Esophagus (tissue), 2 donors: ENCODE measurements at regions not wholly inside any gene's neighbourhood (a gene's known extent, or its start where the extent isn't known, plus 50 kb on each side); places are given as distances from the start of the nearest gene placed in this dataset.

Experiments used
- H3K27ac ChIP-seq, 2 donors: one replicate each; pipeline ENCODE4 v1.5.1; 2013; ENCODE audit warnings: low read depth in 2 of 2, mild to moderate bottlenecking in 2 of 2, inconsistent platforms in 1 of 2, low read length in 1 of 2, moderate library complexity in 1 of 2
- H3K27me3 ChIP-seq, 2 donors: one replicate each; pipeline ENCODE4 v1.6.1; 2013; ENCODE audit warnings: low read length in 2 of 2, control low read depth in 1 of 2, mild to moderate bottlenecking in 1 of 2; ENCODE audit not compliant: insufficient read depth in 2 of 2, control insufficient read depth in 1 of 2
- H3K36me3 ChIP-seq, 2 donors: one replicate each; pipeline ENCODE4 v1.6.1; 2013; ENCODE audit warnings: low read length in 1 of 2; ENCODE audit not compliant: control insufficient read depth in 2 of 2, insufficient read depth in 2 of 2
- H3K4me1 ChIP-seq, 2 donors: one replicate each; pipeline ENCODE4 v1.6.1; 2013; ENCODE audit warnings: low read length in 1 of 2; ENCODE audit not compliant: control insufficient read depth in 2 of 2, insufficient read depth in 2 of 2
- H3K4me3 ChIP-seq, 2 donors: one replicate each; pipeline ENCODE4 v1.5.1; 2013; ENCODE audit warnings: low read length in 2 of 2, mild to moderate bottlenecking in 2 of 2, low read depth in 1 of 2, moderate library complexity in 1 of 2
- H3K9me3 ChIP-seq, 2 donors: one replicate each; pipeline ENCODE4 v1.6.1; 2013; ENCODE audit warnings: mild to moderate bottlenecking in 2 of 2, low read depth in 1 of 2, low read length in 1 of 2, moderate library complexity in 1 of 2; ENCODE audit not compliant: control insufficient read depth in 2 of 2, insufficient read depth in 1 of 2
- WGBS, 2 donors: extraction: QIAGEN DNeasy Blood & Tissue Kit; methylation state at CpG; one replicate each; pipeline ENCODE4 v1.1.7; 2013; 5-methylcytosine and 5-hydroxymethylcytosine counted together
- donor health status: healthy with polysubstance abuse.
- donor health status: Bipolar disorder and iron deficiency.

GRCh38 chr15:37582852-37583251 is 351.6 kb upstream of the TMCO5A start:
- no peaks in the 10 kb centered on the region for H3K4me1 ChIP-seq
- WGBS, 2 donors: 90 to 93% methylated on average over 5 of the region's 5 CpGs

GRCh38 chr15:37586011-37586583 is 348.3 kb upstream of the TMCO5A start:
- Histone ChIP-seq H3K36me3 (no peaks in the 10 kb centered on the region), H3K27me3 (no peaks in the 10 kb centered on the region), H3K9me3 (peaks cover 7 to 11% of the 10 kb centered on the region in 2 donors), H3K27ac (no peak overlapping the region), H3K4me3 (no peak overlapping the region), H3K4me1 (no peaks in the 10 kb centered on the region)
- WGBS, 2 donors: 81 to 82% methylated on average over 10 of the region's 10 CpGs

More at GRCh38 chr15:37582852-37583251, 351.6 kb upstream of the TMCO5A start:
- H3K36me3 ChIP-seq: no peaks in the 10 kb centered on the region
- no peak overlapping the region for H3K4me3 ChIP-seq
- H3K27ac ChIP-seq: no peak overlapping the region
- H3K27me3 ChIP-seq: no peaks in the 10 kb centered on the region
- H3K9me3 ChIP-seq: peaks cover 7 to 11% of the 10 kb centered on the region in 2 donors

DNA sequence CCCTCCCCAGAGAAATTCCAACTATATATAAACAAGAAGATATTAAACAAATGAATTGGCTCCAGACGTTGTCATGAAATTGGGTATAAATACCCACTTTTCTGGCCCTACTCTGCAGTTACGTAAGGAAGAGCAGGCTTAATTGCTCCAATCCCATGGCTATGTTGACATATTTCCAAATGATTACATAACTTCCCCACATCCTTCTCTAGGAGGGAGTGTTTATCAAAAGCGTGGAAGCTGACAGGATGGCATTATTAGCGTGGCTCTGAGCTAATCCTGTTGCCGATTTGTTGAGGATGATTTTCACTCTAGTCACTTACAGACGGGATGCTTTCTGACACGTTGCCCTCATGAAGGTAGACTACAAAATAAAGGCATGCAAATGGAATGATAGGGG is 347.5 kb upstream of the TMCO5A start:
- no peak overlapping the region for H3K27ac ChIP-seq
- WGBS, 2 donors: 50 to 57% methylated on average over 7 of the region's 7 CpGs

GRCh38 chr15:37594417-37594816 is 340.0 kb upstream of the TMCO5A start:
- H3K4me1 ChIP-seq: no peaks in the 10 kb centered on the region
- H3K4me3 ChIP-seq: no peak overlapping the region
- 50 to 57% methylated on average over 2 of the region's 2 CpGs for WGBS, 2 donors
- no peak overlapping the region for H3K27ac ChIP-seq
- H3K9me3 ChIP-seq: no peaks in the 10 kb centered on the region
- no peaks in the 10 kb centered on the region for H3K27me3 ChIP-seq
- no peaks in the 10 kb centered on the region for H3K36me3 ChIP-seq

More for the DNA sequence above, 347.5 kb upstream of the TMCO5A start:
- Histone ChIP-seq H3K4me1 (no peaks in the 10 kb centered on the region), H3K36me3 (no peaks in the 10 kb centered on the region), H3K27me3 (no peaks in the 10 kb centered on the region), H3K9me3 (peaks cover 4 to 11% of the 10 kb centered on the region in 2 donors), H3K4me3 (no peak overlapping the region)

- Histone ChIP-seq H3K36me3 (no peaks in the 10 kb centered on the region), H3K4me1 (no peaks in the 10 kb centered on the region), H3K4me3 (no peak overlapping the region), H3K27ac (no peak overlapping the region), H3K9me3 (no peaks in the 10 kb centered on the region), H3K27me3 (no peaks in the 10 kb centered on the region)
- 35 to 44% methylated on average over 4 of the region's 4 CpGs for WGBS, 2 donors
These were observed 338.9 kb upstream of the TMCO5A start for GRCh38 chr15:37595426-37595970.

- Histone ChIP-seq H3K27ac (no peak overlapping the region), H3K27me3 (no peaks in the 10 kb centered on the region), H3K9me3 (no peaks in the 10 kb centered on the region), H3K4me1 (no peaks in the 10 kb centered on the region), H3K36me3 (no peaks in the 10 kb centered on the region), H3K4me3 (no peak overlapping the region)
- WGBS, 2 donors: 75 to 76% methylated on average over 7 of the region's 7 CpGs
These were observed 335.3 kb upstream of the TMCO5A start for GRCh38 chr15:37599156-37599555.

DNA sequence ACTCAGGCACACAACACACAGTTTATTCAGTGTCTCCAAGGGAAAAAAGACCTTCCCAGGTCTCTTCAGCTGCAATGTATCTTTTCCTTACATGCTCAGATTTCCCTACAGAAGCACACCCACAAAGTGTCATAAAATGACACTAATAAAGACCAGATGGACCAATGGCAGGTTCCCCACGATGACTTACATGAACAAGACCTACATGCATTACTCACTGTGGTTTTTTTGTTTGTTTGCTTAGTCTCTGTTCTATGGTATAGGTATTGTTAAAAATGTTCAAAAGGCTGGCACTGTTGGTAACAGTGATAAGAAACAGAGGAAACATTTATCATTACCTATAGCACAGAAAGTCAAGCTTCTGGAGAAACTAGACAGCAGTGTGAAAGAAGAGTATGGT is 318.2 kb upstream of the TMCO5A start:
- no peak overlapping the region for H3K4me3 ChIP-seq
- no peaks in the 10 kb centered on the region for H3K9me3 ChIP-seq
- no peaks in the 10 kb centered on the region for H3K36me3 ChIP-seq
- H3K27me3 ChIP-seq: no peaks in the 10 kb centered on the region
- WGBS, 2 donors: 35 to 45% methylated on average over 1 of the region's 1 CpG
- H3K4me1 ChIP-seq: no peaks in the 10 kb centered on the region
- no peak overlapping the region for H3K27ac ChIP-seq

- Histone ChIP-seq H3K4me3 (no peak overlapping the region), H3K4me1 (no peaks in the 10 kb centered on the region), H3K27ac (no peak overlapping the region), H3K36me3 (no peaks in the 10 kb centered on the region), H3K27me3 (no peaks in the 10 kb centered on the region), H3K9me3 (no peaks in the 10 kb centered on the region)
These were observed 316.1 kb upstream of the TMCO5A start for GRCh38 chr15:37618353-37618752.

- WGBS, 2 donors: 92 to 96% methylated on average over 2 of the region's 2 CpGs
- Histone ChIP-seq H3K27me3 (no peaks in the 10 kb centered on the region), H3K36me3 (no peaks in the 10 kb centered on the region), H3K27ac (no peak overlapping the region), H3K4me1 (no peaks in the 10 kb centered on the region), H3K9me3 (no peaks in the 10 kb centered on the region), H3K4me3 (no peak overlapping the region)
These were observed 314.9 kb upstream of the TMCO5A start for GRCh38 chr15:37619358-37620042.

DNA sequence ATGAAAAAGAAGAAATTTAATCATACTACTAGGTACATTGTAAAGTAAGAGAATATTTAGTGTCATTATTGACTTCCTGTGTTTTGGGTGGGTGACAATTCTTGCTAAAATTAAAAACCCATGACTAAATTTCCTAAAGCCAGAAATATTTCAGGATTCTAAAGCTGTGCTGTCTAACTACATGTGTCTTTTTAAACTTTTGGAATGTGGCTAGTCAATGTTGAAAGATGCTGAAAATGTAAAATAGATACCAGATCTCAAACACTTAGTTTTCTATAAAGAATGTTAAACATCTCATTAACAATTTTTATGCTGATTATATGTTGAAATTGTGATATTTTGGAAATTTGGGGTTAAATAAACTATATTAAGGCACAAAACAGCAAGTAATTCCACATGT is 308.9 kb upstream of the TMCO5A start:
- H3K36me3 ChIP-seq: no peaks in the 10 kb centered on the region
- no peaks in the 10 kb centered on the region for H3K4me1 ChIP-seq
- H3K9me3 ChIP-seq: no peaks in the 10 kb centered on the region
- H3K4me3 ChIP-seq: no peak overlapping the region
- H3K27me3 ChIP-seq: peaks cover 0 to 2% of the 10 kb centered on the region in 2 donors
- no peak overlapping the region for H3K27ac ChIP-seq
